Mucosa of rectum (tissue), 2 donors: ENCODE measurements at regions not wholly inside any gene's neighbourhood (a gene's known extent, or its start where the extent isn't known, plus 50 kb on each side); places are given as distances from the start of the nearest gene placed in this dataset.

Source experiments
- H3K27ac ChIP-seq, 2 donors: one replicate each; pipeline ENCODE4 v1.7.0; 2013; ENCODE audit warnings: inconsistent platforms in 2 of 2, low read depth in 2 of 2, low read length in 2 of 2
- H3K27me3 ChIP-seq, 2 donors: one replicate each; pipeline ENCODE4 v1.7.0; 2013; ENCODE audit warnings: low read length in 2 of 2; ENCODE audit not compliant: control insufficient read depth in 2 of 2, insufficient read depth in 2 of 2
- H3K36me3 ChIP-seq, 2 donors: one replicate each; pipeline ENCODE4 v1.7.0; 2013; ENCODE audit warnings: low read length in 2 of 2; ENCODE audit not compliant: control insufficient read depth in 2 of 2, insufficient read depth in 2 of 2
- H3K4me1 ChIP-seq, 2 donors: one replicate each; pipeline ENCODE4 v1.7.0; 2013; ENCODE audit warnings: low read length in 2 of 2, mild to moderate bottlenecking in 1 of 2; ENCODE audit not compliant: control insufficient read depth in 2 of 2, insufficient read depth in 2 of 2
- H3K4me3 ChIP-seq, 2 donors: one replicate each; pipeline ENCODE4 v1.7.0; 2013; ENCODE audit warnings: low read length in 2 of 2
- H3K9ac ChIP-seq, 2 donors: one replicate each; pipeline ENCODE4 v1.7.0; 2013; ENCODE audit warnings: low read length in 2 of 2, low read depth in 1 of 2, mild to moderate bottlenecking in 1 of 2
- H3K9me3 ChIP-seq, 2 donors: one replicate each; pipeline ENCODE4 v1.7.0; 2013; ENCODE audit warnings: low read length in 2 of 2; ENCODE audit not compliant: control insufficient read depth in 2 of 2
- donor health status: healthy.
- donor health status: Normal muscosa, but diverticular disease.

DNA sequence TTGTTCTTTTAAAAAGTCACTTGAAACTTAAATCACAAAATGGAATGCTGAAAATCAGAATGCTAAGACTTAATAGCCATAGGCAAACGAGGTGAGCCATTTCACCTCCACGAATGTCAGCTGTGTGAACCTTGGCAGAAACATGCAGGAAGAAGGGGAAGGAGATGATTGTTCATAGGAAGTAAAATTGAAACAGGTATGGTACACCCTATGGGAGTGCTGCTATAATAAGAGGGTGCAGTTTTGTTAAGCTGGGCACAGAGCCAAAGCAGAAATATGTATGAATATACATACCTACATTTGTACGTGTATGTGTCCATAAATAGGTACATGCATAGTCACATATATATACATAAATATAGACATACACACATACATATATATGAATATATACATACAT lies 51.0 kb upstream of the SPINK5 start:
- H3K9me3 ChIP-seq, result no peaks in the 10 kb centered on the region
- no peak overlapping the region for H3K4me3 ChIP-seq
- no peaks in the 10 kb centered on the region for H3K4me1 ChIP-seq
- H3K27me3 ChIP-seq, result no peaks in the 10 kb centered on the region
- no peak overlapping the region for H3K9ac ChIP-seq
- no peak overlapping the region for H3K27ac ChIP-seq
- H3K36me3 ChIP-seq, result no peaks in the 10 kb centered on the region

DNA sequence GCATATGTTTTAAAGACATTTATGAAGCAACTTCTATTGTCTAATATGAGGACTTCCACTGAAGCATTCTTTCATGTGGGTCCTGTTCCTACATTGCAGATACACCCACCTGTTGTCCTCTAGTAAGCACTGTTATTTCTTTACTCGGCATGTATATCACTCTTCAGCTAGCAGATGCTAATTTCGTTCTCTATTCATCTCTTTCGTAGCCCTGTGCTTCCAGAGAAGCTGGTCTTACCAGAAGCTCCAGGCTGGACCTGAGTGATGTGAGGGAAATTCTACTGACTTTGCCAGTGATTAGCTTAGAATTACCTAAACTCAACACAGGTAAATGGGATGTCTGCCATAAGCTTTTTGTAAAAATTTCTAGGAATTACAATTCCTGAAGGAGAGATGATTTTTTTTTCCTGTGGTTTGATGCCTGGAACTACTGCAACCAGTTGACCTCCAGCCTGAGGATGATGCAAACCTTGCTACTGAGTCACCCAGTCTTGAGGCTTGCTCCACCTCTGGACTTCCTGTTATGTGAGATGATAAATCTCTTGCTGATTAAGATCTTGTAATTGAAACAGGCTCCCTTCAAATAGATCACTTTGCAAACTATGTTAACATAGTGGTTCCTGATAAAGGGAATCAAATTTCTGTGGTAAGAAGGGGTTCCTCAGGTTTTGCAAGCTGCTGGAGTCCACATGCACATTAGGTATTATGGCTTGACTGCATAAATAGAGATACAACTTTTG lies 52.2 kb upstream of the SPINK5 start:
- Histone ChIP-seq H3K27me3 (no peaks in the 10 kb centered on the region), H3K4me3 (no peak overlapping the region)

GRCh38 chr5:148005788-148006520 lies 57.8 kb upstream of the SPINK5 start:
- Histone ChIP-seq H3K4me3 (no peak overlapping the region), H3K27ac (no peak overlapping the region), H3K36me3 (no peaks in the 10 kb centered on the region), H3K9ac (no peak overlapping the region), H3K27me3 (no peaks in the 10 kb centered on the region), H3K9me3 (peaks cover 0 to 3% of the 10 kb centered on the region in 2 donors), H3K4me1 (no peaks in the 10 kb centered on the region)

More for the DNA sequence above, 52.2 kb upstream of the SPINK5 start:
- Histone ChIP-seq H3K27ac (no peak overlapping the region), H3K36me3 (no peaks in the 10 kb centered on the region), H3K9ac (no peak overlapping the region), H3K9me3 (no peaks in the 10 kb centered on the region), H3K4me1 (no peaks in the 10 kb centered on the region)

- no peak overlapping the region for H3K27ac ChIP-seq
- H3K9me3 ChIP-seq, result peaks cover 3% of the 10 kb centered on the region in 2 donors
- no peaks in the 10 kb centered on the region for H3K36me3 ChIP-seq
- H3K4me3 ChIP-seq, result no peak overlapping the region
- H3K4me1 ChIP-seq, result no peaks in the 10 kb centered on the region
- H3K9ac ChIP-seq, result no peak overlapping the region
- no peaks in the 10 kb centered on the region for H3K27me3 ChIP-seq
These were observed 60.6 kb upstream of the SPINK5 start for GRCh38 chr5:148003226-148003625.

DNA sequence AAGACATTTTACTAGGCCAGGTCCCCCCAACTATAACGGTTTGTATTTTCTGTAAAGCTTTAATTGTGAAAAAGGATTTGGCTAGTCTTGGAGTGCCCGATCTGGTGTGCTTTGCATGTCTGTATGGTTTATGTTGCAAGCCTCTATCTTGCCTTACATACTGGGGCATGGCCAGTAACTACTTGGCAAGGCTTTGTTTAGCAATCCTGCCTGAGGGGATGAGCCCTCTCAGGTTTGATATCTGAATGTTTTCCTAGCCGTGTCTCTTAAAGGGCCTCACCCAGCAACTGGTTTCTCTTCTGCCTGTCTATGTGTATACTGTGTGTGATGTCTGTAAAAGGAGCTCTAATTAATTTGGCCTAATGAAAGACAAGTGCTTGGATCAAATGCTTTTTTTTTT lies 61.3 kb upstream of the SPINK5 start:
- Histone ChIP-seq H3K36me3 (no peaks in the 10 kb centered on the region), H3K27me3 (no peaks in the 10 kb centered on the region)

GRCh38 chr5:148000036-148000435 lies 63.7 kb upstream of the SPINK5 start:
- Histone ChIP-seq H3K9ac (no peak overlapping the region), H3K36me3 (no peaks in the 10 kb centered on the region), H3K27ac (no peak overlapping the region), H3K9me3 (peaks cover 3% of the 10 kb centered on the region in 2 donors), H3K4me1 (no peaks in the 10 kb centered on the region), H3K4me3 (no peak overlapping the region), H3K27me3 (no peaks in the 10 kb centered on the region)

More for the DNA sequence above, 61.3 kb upstream of the SPINK5 start:
- H3K4me1 ChIP-seq, result no peaks in the 10 kb centered on the region
- H3K9me3 ChIP-seq, result peaks cover 3% of the 10 kb centered on the region in 2 donors
- H3K9ac ChIP-seq, result no peak overlapping the region
- H3K4me3 ChIP-seq, result no peak overlapping the region
- H3K27ac ChIP-seq, result no peak overlapping the region

DNA sequence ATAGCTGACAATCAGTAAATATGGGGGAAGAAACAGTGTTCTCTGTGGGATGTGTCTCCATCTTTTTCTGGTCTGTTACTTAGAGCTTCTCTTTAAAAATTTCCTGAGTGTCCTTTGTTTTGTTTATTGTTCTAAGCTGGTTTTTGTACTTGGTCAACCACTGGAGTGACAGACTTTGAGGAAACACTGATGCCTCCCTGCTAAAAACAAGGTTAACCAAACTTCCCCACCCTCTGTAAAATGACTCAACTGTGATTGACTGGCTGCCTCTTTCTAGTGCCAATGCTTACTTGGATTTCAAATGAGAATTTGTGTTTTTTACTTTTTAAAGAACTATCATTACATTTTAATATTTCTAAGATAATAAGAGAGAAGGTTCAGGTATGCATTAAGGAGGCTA lies 65.1 kb upstream of the SPINK5 start:
- Histone ChIP-seq H3K4me1 (no peaks in the 10 kb centered on the region), H3K9ac (no peak overlapping the region), H3K9me3 (peaks cover 3% of the 10 kb centered on the region in 2 donors), H3K4me3 (no peak overlapping the region), H3K36me3 (no peaks in the 10 kb centered on the region), H3K27me3 (no peaks in the 10 kb centered on the region), H3K27ac (no peak overlapping the region)

GRCh38 chr5:147997486-147997885 lies 66.3 kb upstream of the SPINK5 start:
- H3K9ac ChIP-seq, result no peak overlapping the region
- H3K36me3 ChIP-seq, result no peaks in the 10 kb centered on the region
- peaks cover 3% of the 10 kb centered on the region in 2 donors for H3K9me3 ChIP-seq
- H3K4me1 ChIP-seq, result no peaks in the 10 kb centered on the region
- H3K27me3 ChIP-seq, result peaks cover 0 to 2% of the 10 kb centered on the region in 2 donors
- no peak overlapping the region for H3K4me3 ChIP-seq
- H3K27ac ChIP-seq, result no peak overlapping the region

- Histone ChIP-seq H3K4me1 (no peaks in the 10 kb centered on the region), H3K4me3 (no peak overlapping the region), H3K36me3 (no peaks in the 10 kb centered on the region), H3K9me3 (peaks cover 0 to 3% of the 10 kb centered on the region in 2 donors), H3K9ac (no peak overlapping the region), H3K27ac (no peak overlapping the region), H3K27me3 (peaks cover 0 to 2% of the 10 kb centered on the region in 2 donors)
These were observed 67.4 kb upstream of the SPINK5 start for GRCh38 chr5:147996379-147996778.

DNA sequence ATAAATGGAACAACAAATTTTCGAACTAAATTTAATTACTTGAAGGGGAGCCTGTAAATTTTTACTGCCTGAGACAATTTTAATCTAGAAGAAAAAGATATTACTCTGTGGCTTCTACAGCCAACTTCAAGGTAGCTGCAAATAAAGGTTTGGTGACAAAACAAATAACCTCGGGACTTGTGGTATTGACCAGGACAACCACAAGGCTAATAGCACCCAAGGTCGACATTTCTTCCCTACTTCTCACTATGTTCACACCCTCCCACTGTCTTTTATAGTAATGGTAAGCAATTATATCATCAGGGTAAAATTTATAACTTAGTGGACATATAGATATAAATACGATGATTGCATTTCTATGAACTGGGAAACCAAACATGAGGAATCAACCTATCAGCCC lies 67.9 kb upstream of the SPINK5 start:
- Histone ChIP-seq H3K36me3 (no peaks in the 10 kb centered on the region), H3K9me3 (peaks cover 0 to 3% of the 10 kb centered on the region in 2 donors), H3K9ac (no peak overlapping the region), H3K4me1 (no peaks in the 10 kb centered on the region), H3K4me3 (no peak overlapping the region), H3K27ac (no peak overlapping the region), H3K27me3 (peaks cover 0 to 2% of the 10 kb centered on the region in 2 donors)
